SK-N-SH (cell line): ENCODE measurements at regions not wholly inside any gene's neighbourhood (a gene's known extent, or its start where the extent isn't known, plus 50 kb on each side); places are given as distances from the start of the nearest gene placed in this dataset.

Experiments
- CTCF ChIA-PET: fragments of 300-600, 350-600 bp; formaldehyde crosslinking; extraction: SDS; loops from one replicate; lab custom pipeline; 2021; lab: Yijun Ruan, JAX
- POLR2A ChIA-PET: fragments of 350-600 bp; sonication (Branson Sonifier 250); formaldehyde crosslinking; extraction: SDS; loops from one replicate; lab custom pipeline; 2020; ENCODE audit warnings: antibody characterized with exemption, inconsistent platforms; lab: Yijun Ruan, JAX
- DNase-seq: peaks from one replicate; pipeline ENCODE4 v3.0.0; 2012
- H2AFZ ChIP-seq: fragments of 200-600 bp; sonication (generic); 2 replicates; pipeline ENCODE4 v1.8.1; 2016; ENCODE audit warnings: antibody characterized with exemption, mild to moderate bottlenecking, low read depth
- H3F3A ChIP-seq: fragments of 200-600 bp; sonication (generic); replicated peaks from 2 replicates; pipeline ENCODE3; 2016; ENCODE audit warnings: antibody characterized with exemption, mild to moderate bottlenecking; ENCODE audit not compliant: insufficient read depth
- H3K27ac ChIP-seq, 2 experiments: fragments of 200-500 bp in 1 of 2; fragments of 200-600 bp in 1 of 2; sonication (Bioruptor generic) in 1 of 2; sonication (generic), shearing (Covaris generic) in 1 of 2; 2 replicates each; pipeline versions ENCODE4 v1.5.1 to v1.6.1; 2014 to 2016; ENCODE audit warnings: low read depth in 2 of 2, inconsistent platforms in 1 of 2, low read length in 1 of 2, mild to moderate bottlenecking in 1 of 2, mixed read lengths in 1 of 2
- H3K27me3 ChIP-seq: fragments of 200-600 bp; sonication (generic), shearing (Covaris generic); 2 replicates; pipeline ENCODE4 v1.6.1; 2016; ENCODE audit warnings: mixed run types; ENCODE audit not compliant: insufficient read depth
- H3K36me3 ChIP-seq, 2 experiments: fragments of 200-500 bp in 1 of 2; fragments of 200-600 bp in 1 of 2; sonication (Bioruptor generic) in 1 of 2; sonication (generic) in 1 of 2; replicated peaks in 1 of 2; 2 replicates each; pipeline versions ENCODE3 to v1.5.1; 2014 to 2016; ENCODE audit warnings: low read length in 1 of 2, mild to moderate bottlenecking in 1 of 2; ENCODE audit not compliant: insufficient read depth in 2 of 2, control insufficient read depth in 1 of 2
- H3K4me1 ChIP-seq, 2 experiments: fragments of 200-500 bp in 1 of 2; fragments of 200-600 bp in 1 of 2; sonication (Bioruptor generic) in 1 of 2; sonication (generic), shearing (Covaris generic) in 1 of 2; 2 replicates each; pipeline versions ENCODE4 v1.5.1 to v1.6.1; 2014 to 2016; ENCODE audit warnings: low read depth in 1 of 2, low read length in 1 of 2, mixed run types in 1 of 2; ENCODE audit not compliant: insufficient read depth in 2 of 2, control insufficient read depth in 1 of 2
- H3K4me2 ChIP-seq: fragments of 200-600 bp; sonication (generic), shearing (Covaris generic); 2 replicates; pipeline ENCODE4 v1.6.1; 2017; ENCODE audit warnings: mixed run types
- H3K4me3 ChIP-seq, 2 experiments: fragments of 200-500 bp in 1 of 2; fragments of 200-600 bp in 1 of 2; sonication (Bioruptor generic) in 1 of 2; sonication (generic), shearing (Covaris generic) in 1 of 2; 2 replicates each; pipeline versions ENCODE4 v1.5.1 to v1.8.1; 2014 to 2016; ENCODE audit warnings: low read depth in 2 of 2, inconsistent platforms in 1 of 2, low read length in 1 of 2, mild to moderate bottlenecking in 1 of 2, mixed read lengths in 1 of 2, moderate library complexity in 1 of 2
- H3K79me2 ChIP-seq: fragments of 200-600 bp; sonication (generic); 2 replicates; pipeline ENCODE4 v1.8.1; 2017; ENCODE audit warnings: mild to moderate bottlenecking; ENCODE audit not compliant: insufficient read depth
- H3K9ac ChIP-seq: fragments of 200-600 bp; sonication (generic); 2 replicates; pipeline ENCODE4 v1.6.1; 2017; ENCODE audit warnings: mixed run types
- H3K9me2 ChIP-seq: fragments of 200-600 bp; sonication (generic); 2 replicates; pipeline ENCODE4 v1.6.1; 2017; ENCODE audit warnings: mixed run types
- H3K9me3 ChIP-seq: fragments of 200-600 bp; sonication (generic); 2 replicates; pipeline ENCODE4 v1.6.1; 2017; ENCODE audit warnings: mixed run types, mild to moderate bottlenecking, moderate library complexity
- H4K20me1 ChIP-seq: fragments of 200-600 bp; sonication (generic); 2 replicates; pipeline ENCODE4 v1.6.1; 2017; ENCODE audit warnings: mild to moderate bottlenecking, mixed run types; ENCODE audit not compliant: insufficient read depth
- ELF1 ChIP-seq: IDR thresholded peaks from 2 replicates; pipeline ENCODE4 v1.4.0; 2012
- EZH2phosphoT487 ChIP-seq: fragments of 200-600 bp; sonication (generic); IDR thresholded peaks from 2 replicates; pipeline ENCODE4 v1.6.1; 2017; ENCODE audit warnings: low read depth, mixed run types, mild to moderate bottlenecking, antibody characterized with exemption, moderate library complexity, borderline replicate concordance
- FOSL2 ChIP-seq: IDR thresholded peaks from 2 replicates; pipeline ENCODE4 v1.4.0; 2012; ENCODE audit warnings: low read depth, mild to moderate bottlenecking, moderate library complexity, borderline replicate concordance
- FOXJ3 ChIP-seq: sonication (generic); formaldehyde crosslinking; IDR thresholded peaks from 2 replicates; pipeline ENCODE4 v1.5.1; 2020; ENCODE audit warnings: mild to moderate bottlenecking, missing genetic modification reagents
- GABPA ChIP-seq: IDR thresholded peaks from 2 replicates; pipeline ENCODE4 v1.4.0; 2012; ENCODE audit warnings: low read depth, mild to moderate bottlenecking
- IRF3 ChIP-seq: fragments of 150-350 bp; IDR thresholded peaks from 2 replicates; pipeline ENCODE4 v1.6.1; 2016; ENCODE audit warnings: mild to moderate bottlenecking, low read depth, low read length
- MAX ChIP-seq: IDR thresholded peaks from 2 replicates; pipeline ENCODE4 v1.4.0; 2012; ENCODE audit warnings: low read depth
- MEF2A ChIP-seq: IDR thresholded peaks from 2 replicates; pipeline ENCODE4 v1.4.0; 2012; ENCODE audit warnings: low read depth, borderline replicate concordance
- POLR2AphosphoS5 ChIP-seq: IDR thresholded peaks from 2 replicates; pipeline ENCODE4 v1.6.1; 2012; ENCODE audit warnings: low read depth, low read length
- SIN3A ChIP-seq: IDR thresholded peaks from 2 replicates; pipeline ENCODE4 v1.6.1; 2012; ENCODE audit warnings: low read depth, mild to moderate bottlenecking, low read length, moderate library complexity, borderline replicate concordance
- TAF1 ChIP-seq: IDR thresholded peaks from 2 replicates; pipeline ENCODE4 v1.6.1; 2012; ENCODE audit warnings: low read depth, mild to moderate bottlenecking, low read length, moderate library complexity, borderline replicate concordance
- TEAD4 ChIP-seq: IDR thresholded peaks from 2 replicates; pipeline ENCODE4 v1.4.0; 2012; ENCODE audit warnings: mild to moderate bottlenecking, borderline replicate concordance; ENCODE audit not compliant: insufficient read depth
- USF2 ChIP-seq: fragments of 150-350 bp; IDR thresholded peaks from 2 replicates; pipeline ENCODE4 v1.6.1; 2017; ENCODE audit warnings: antibody characterized with exemption, low read length, low read depth, borderline replicate concordance
- WGBS: methylation state at CpG from one replicate; pipeline ENCODE4 v1.1.6; 2017; ENCODE audit warnings: low lambda C conversion rate; 5-methylcytosine and 5-hydroxymethylcytosine counted together

- POLR2A ChIA-PET: no interaction called here
Observed at GRCh38 chr7:12069757-12070156, 141.3 kb upstream of the TMEM106B start.

GRCh38 chr7:12074889-12075288 lies 136.2 kb upstream of the TMEM106B start:
- ChIA-PET CTCF (no interaction called here), POLR2A (no interaction called here)
- no peak overlapping the region for H3K4me2 ChIP-seq
- no peak overlapping the region for H2AFZ ChIP-seq
- H3K36me3 ChIP-seq: no peaks in the 10 kb centered on the region
- H3K27me3 ChIP-seq: no peaks in the 10 kb centered on the region
- H4K20me1 ChIP-seq: no peaks in the 10 kb centered on the region
- no peaks in the 10 kb centered on the region for H3F3A ChIP-seq
- TF ChIP-seq TAF1 (no peak), TEAD4 (no peak), POLR2AphosphoS5 (no peak)
- no peak overlapping the region for H3K27ac ChIP-seq
- DNase-seq: no peak
- no peaks in the 10 kb centered on the region for H3K9me3 ChIP-seq
- no peaks in the 10 kb centered on the region for H3K9me2 ChIP-seq
- H3K4me1 ChIP-seq: no peaks in the 10 kb centered on the region
- H3K9ac ChIP-seq: no peak overlapping the region
- no peaks in the 10 kb centered on the region for H3K79me2 ChIP-seq
- WGBS: 15% methylated on average over 1 of the region's 1 CpG
- no peak overlapping the region for H3K4me3 ChIP-seq

More at GRCh38 chr7:12069757-12070156, 141.3 kb upstream of the TMEM106B start:
- H3K4me2 ChIP-seq: no peak overlapping the region
- no peak overlapping the region for H3K9ac ChIP-seq
- H3K4me3 ChIP-seq: no peak overlapping the region
- no peaks in the 10 kb centered on the region for H3K79me2 ChIP-seq
- H4K20me1 ChIP-seq: no peaks in the 10 kb centered on the region
- peaks cover 0 to 4% of the 10 kb centered on the region in 2 experiments; a peak in 2 of 4 replicates for H3K4me1 ChIP-seq
- H3K9me2 ChIP-seq: no peaks in the 10 kb centered on the region
- H3K9me3 ChIP-seq: no peaks in the 10 kb centered on the region
- no peak overlapping the region for H3K27ac ChIP-seq
- 60% methylated on average over 1 of the region's 1 CpG for WGBS
- no peaks in the 10 kb centered on the region for H3K27me3 ChIP-seq
- CTCF ChIA-PET: interaction anchor here (0.9 to 8.3 kb wide), 4 partner anchors 44 to 696 kb away, joined by 3 to 52 read pairs (median 3); no protein-coding TSS in a partner anchor
- no peaks in the 10 kb centered on the region for H3F3A ChIP-seq
- no peak for DNase-seq
- no peaks in the 10 kb centered on the region for H3K36me3 ChIP-seq
- TF ChIP-seq GABPA (no peak), IRF3 (no peak), EZH2phosphoT487 (no peak), FOXJ3 (CRISPR knock-in tag) (no peak), SIN3A (no peak), MAX (no peak), USF2 (no peak), MEF2A (no peak), FOSL2 (no peak), ELF1 (no peak)
- no peak overlapping the region for H2AFZ ChIP-seq
